WERI-Rb-1 (cell line): ENCODE measurements at regions not wholly inside any gene's neighbourhood (a gene's known extent, or its start where the extent isn't known, plus 50 kb on each side); places are given as distances from the start of the nearest gene placed in this dataset.

Experiments
- DNase-seq: peaks from one replicate; pipeline ENCODE4 v3.0.0-alpha.2; 2020
- H3K27ac ChIP-seq: fragments of 250-450 bp; sonication (Bioruptor Pico); 2 replicates; pipeline ENCODE4 v1.5.1; 2020; ENCODE audit warnings: mild to moderate bottlenecking, moderate library complexity
- H3K27me3 ChIP-seq: fragments of 250-450 bp; sonication (Bioruptor Pico); 2 replicates; pipeline ENCODE4 v1.5.1; 2021; ENCODE audit warnings: mild to moderate bottlenecking, low read depth, moderate library complexity; ENCODE audit not compliant: insufficient read depth, severe bottlenecking
- H3K36me3 ChIP-seq: fragments of 250-450 bp; sonication (Bioruptor Pico); 2 replicates; pipeline ENCODE4 v1.5.1; 2020; ENCODE audit warnings: mild to moderate bottlenecking, moderate library complexity
- H3K4me3 ChIP-seq: 2 replicates; pipeline ENCODE4 v1.5.1; 2011; ENCODE audit warnings: low read depth, mild to moderate bottlenecking, control low read depth, low read length
- H3K9me3 ChIP-seq: fragments of 250-450 bp; sonication (Bioruptor Pico); 2 replicates; pipeline ENCODE4 v1.5.1; 2021; ENCODE audit warnings: mild to moderate bottlenecking, moderate library complexity; ENCODE audit not compliant: severe bottlenecking
- TF ChIP-seq, protein P1 (sequence below): IDR thresholded peaks from 2 replicates; pipeline ENCODE4 v1.5.1; 2011; ENCODE audit warnings: low read depth, mild to moderate bottlenecking, control low read depth, inconsistent platforms, low read length

DNA sequence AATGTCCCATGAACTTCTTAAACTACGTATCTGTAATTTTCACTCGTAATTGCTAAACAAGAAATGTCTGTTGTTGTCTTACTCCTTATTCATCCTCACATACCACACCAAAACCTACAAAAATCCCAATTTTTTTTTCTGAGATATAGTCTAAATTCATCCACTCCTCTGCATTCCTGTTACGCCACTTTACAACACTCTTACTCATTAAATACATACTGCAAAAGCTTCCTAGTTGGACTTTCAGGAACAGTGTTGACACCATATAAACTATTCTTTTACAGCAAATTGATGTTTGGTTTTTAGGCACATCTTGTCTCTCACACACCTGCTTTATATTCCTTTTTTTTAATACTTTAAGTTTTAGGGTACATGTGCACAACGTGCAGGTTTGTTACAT, 934.9 kb upstream of the CADM2 start:
- Histone ChIP-seq H3K4me3 (no peak overlapping the region), H3K27me3 (no peaks in the 10 kb centered on the region), H3K9me3 (no peaks in the 10 kb centered on the region), H3K36me3 (no peaks in the 10 kb centered on the region), H3K27ac (no peak overlapping the region)
- DNase-seq, result no peak
- TF ChIP-seq, protein P1, sequence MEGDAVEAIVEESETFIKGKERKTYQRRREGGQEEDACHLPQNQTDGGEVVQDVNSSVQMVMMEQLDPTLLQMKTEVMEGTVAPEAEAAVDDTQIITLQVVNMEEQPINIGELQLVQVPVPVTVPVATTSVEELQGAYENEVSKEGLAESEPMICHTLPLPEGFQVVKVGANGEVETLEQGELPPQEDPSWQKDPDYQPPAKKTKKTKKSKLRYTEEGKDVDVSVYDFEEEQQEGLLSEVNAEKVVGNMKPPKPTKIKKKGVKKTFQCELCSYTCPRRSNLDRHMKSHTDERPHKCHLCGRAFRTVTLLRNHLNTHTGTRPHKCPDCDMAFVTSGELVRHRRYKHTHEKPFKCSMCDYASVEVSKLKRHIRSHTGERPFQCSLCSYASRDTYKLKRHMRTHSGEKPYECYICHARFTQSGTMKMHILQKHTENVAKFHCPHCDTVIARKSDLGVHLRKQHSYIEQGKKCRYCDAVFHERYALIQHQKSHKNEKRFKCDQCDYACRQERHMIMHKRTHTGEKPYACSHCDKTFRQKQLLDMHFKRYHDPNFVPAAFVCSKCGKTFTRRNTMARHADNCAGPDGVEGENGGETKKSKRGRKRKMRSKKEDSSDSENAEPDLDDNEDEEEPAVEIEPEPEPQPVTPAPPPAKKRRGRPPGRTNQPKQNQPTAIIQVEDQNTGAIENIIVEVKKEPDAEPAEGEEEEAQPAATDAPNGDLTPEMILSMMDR, result no peak

DNA sequence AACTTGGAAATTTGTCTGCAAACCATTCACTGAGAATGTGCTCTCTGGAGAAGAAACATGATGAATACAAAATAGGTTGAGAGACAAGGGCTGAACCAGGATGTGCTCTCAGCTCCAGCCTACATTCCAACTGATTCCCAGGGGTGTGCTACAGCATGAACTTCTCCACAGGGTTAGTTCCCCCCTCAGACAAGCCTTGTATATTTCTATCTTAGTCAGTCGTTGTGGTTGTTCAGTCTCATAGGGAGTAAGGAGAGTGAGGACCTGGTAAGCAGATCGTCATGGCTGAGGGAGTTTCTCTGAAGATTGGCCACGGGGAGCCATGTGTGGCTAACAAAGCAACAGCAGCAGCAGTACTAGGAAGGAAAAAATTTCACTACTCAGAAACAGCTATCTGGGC, 919.7 kb upstream of the CADM2 start:
- H3K36me3 ChIP-seq, result no peaks in the 10 kb centered on the region
- TF ChIP-seq, protein P1, result no peak
- no peaks in the 10 kb centered on the region for H3K9me3 ChIP-seq
- no peak overlapping the region for H3K4me3 ChIP-seq
- no peak for DNase-seq
- no peak overlapping the region for H3K27ac ChIP-seq
- H3K27me3 ChIP-seq, result no peaks in the 10 kb centered on the region

DNA sequence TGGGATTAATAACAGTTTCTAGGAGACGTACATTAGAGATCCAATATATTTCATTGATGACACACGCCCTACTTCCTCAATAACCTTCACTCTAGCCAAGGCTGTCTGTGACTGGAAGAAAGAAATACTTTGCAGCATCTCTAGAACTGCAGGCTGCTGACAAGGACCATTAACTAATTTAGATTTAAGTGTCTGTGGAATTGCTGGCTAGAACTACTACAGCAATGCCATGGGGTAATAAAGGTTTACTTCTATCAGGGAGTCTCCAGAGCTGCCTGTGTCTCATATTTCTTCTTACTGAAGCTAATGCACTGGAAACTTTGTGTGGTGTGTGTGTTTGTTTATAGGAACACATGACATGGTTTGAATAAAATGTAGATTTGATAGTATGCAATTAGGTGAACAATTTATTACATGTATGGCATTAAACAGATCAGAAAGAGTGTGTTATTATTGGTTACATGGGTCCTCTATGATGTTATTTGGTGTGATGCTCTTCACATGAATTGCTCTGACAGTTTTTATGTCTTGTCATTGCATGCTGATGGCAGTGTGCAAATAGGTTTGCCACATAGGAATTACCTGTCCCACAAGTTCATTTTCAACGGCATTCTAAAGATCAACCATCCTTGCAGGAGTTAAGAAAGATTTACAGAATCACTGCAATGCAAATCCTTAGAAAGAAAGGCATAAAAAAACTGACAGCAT, 916.2 kb upstream of the CADM2 start:
- no peaks in the 10 kb centered on the region for H3K9me3 ChIP-seq
- H3K27me3 ChIP-seq, result no peaks in the 10 kb centered on the region
- H3K4me3 ChIP-seq, result no peak overlapping the region
- H3K27ac ChIP-seq, result no peak overlapping the region
- DNase-seq, result no peak
- TF ChIP-seq, protein P1, result no peak
- H3K36me3 ChIP-seq, result no peaks in the 10 kb centered on the region

DNA sequence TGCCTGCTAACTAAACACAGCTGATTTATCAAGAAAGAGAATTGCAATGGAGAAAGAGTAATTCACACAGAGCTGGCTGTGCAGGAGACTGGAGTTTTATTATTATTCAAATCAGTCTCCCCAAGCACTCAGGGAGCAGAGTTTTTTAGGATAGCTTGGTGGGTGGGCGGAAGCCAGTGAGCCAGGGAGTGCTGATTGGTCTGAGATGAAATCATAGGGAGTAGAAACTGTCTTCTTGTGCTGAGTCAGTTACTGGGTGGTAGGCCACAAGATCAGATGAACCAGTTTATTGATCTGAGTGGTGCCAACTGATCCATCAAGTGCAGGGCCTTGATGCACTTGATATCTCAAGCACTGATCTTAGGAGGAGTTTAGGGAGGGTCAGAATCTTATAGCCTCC, 891.9 kb upstream of the CADM2 start:
- DNase-seq, result no peak
- Histone ChIP-seq H3K27ac (no peak overlapping the region), H3K9me3 (no peaks in the 10 kb centered on the region), H3K36me3 (no peaks in the 10 kb centered on the region), H3K27me3 (no peaks in the 10 kb centered on the region), H3K4me3 (no peak overlapping the region)
- TF ChIP-seq, protein P1, result no peak

DNA sequence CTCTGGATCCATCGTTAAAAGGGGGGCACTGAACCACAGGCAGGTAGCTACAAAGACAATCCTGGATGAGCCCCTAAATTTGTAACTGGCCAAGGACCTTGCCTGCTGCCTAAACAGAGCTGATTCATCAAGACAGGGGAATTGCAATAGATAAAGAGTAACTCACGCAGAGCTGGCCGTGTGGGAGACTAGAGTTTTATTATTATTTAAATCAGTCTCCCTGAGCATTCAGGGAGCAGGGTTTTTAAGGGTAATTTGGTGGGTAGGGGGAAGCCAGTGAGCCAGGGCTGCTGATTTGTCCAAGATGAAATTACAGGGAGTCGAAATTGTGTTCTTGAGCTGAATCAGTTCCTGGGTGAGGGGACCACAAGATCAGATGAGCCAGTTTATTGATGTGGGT, 885.1 kb upstream of the CADM2 start:
- Histone ChIP-seq H3K9me3 (no peaks in the 10 kb centered on the region), H3K27me3 (no peaks in the 10 kb centered on the region), H3K27ac (no peak overlapping the region), H3K36me3 (no peaks in the 10 kb centered on the region), H3K4me3 (no peak overlapping the region)
- TF ChIP-seq, protein P1, result no peak
- DNase-seq, result no peak

GRCh38 chr3:84074767-84075166, 884.0 kb upstream of the CADM2 start:
- no peak overlapping the region for H3K4me3 ChIP-seq
- H3K36me3 ChIP-seq, result no peaks in the 10 kb centered on the region
- TF ChIP-seq, protein P1, result no peak
- H3K9me3 ChIP-seq, result no peaks in the 10 kb centered on the region
- no peak overlapping the region for H3K27ac ChIP-seq
- H3K27me3 ChIP-seq, result no peaks in the 10 kb centered on the region
- DNase-seq, result no peak
